WTC11 (cell line): ENCODE measurements at regions not wholly inside any gene's neighbourhood (a gene's known extent, or its start where the extent isn't known, plus 50 kb on each side); places are given as distances from the start of the nearest gene placed in this dataset.

Source experiments
- ATAC-seq: fragments of 200-7000 bp; cut with Tn5 transposase; 2 replicates; pipeline ENCODE4 v1.10.0; 2021; ENCODE audit warnings: mild to moderate bottlenecking, moderate library complexity
- CTCF ChIA-PET: fragments of 300-600 bp; sonication (Branson Sonifier 250); formaldehyde crosslinking; loops from one replicate; lab custom pipeline; 2021; ENCODE audit warnings: antibody characterized with exemption; lab: Charles Lee
- POLR2A ChIA-PET: fragments of 350-600 bp; sonication (Branson Sonifier 250); formaldehyde crosslinking; loops from one replicate; lab custom pipeline; 2021; ENCODE audit warnings: antibody characterized with exemption; lab: Charles Lee
- DNase-seq: peaks from one replicate; pipeline ENCODE4 v3.0.0; 2021; ENCODE audit warnings: low spot score
- H3K27ac Mint-ChIP-seq: 2 replicates; pipeline ENCODE4 v1.8.0; 2021; ENCODE audit warnings: mixed read lengths
- H3K27me3 Mint-ChIP-seq: 2 replicates; pipeline ENCODE4 v1.8.0; 2021; ENCODE audit warnings: low read depth, mild to moderate bottlenecking, moderate library complexity, mixed read lengths
- H3K36me3 Mint-ChIP-seq: 2 replicates; pipeline ENCODE4 v1.8.0; 2021; ENCODE audit warnings: mixed read lengths
- H3K4me1 Mint-ChIP-seq: 2 replicates; pipeline ENCODE4 v1.8.0; 2022; ENCODE audit warnings: mixed read lengths
- H3K4me3 Mint-ChIP-seq: 2 replicates; pipeline ENCODE4 v1.8.0; 2021; ENCODE audit warnings: mild to moderate bottlenecking, moderate library complexity, mixed read lengths
- H3K9me3 Mint-ChIP-seq: 2 replicates; pipeline ENCODE4 v1.8.0; 2021; ENCODE audit warnings: mixed read lengths
- CBFB ChIP-seq: sonication (generic); formaldehyde crosslinking; IDR thresholded peaks from 2 replicates; pipeline ENCODE4 v1.8.1; 2022; ENCODE audit warnings: mild to moderate bottlenecking, low read depth, missing genetic modification reagents
- CREB1 ChIP-seq: sonication (generic); formaldehyde crosslinking; IDR thresholded peaks from 2 replicates; pipeline ENCODE4 v1.8.0; 2023; ENCODE audit warnings: mild to moderate bottlenecking, missing genetic modification reagents
- E2F4 ChIP-seq: sonication (generic); formaldehyde crosslinking; IDR thresholded peaks from 2 replicates; pipeline ENCODE4 v1.8.1; 2022; ENCODE audit warnings: low read depth, mild to moderate bottlenecking, moderate library complexity, missing genetic modification reagents, borderline replicate concordance
- ETV6 ChIP-seq: sonication (generic); formaldehyde crosslinking; IDR thresholded peaks from 2 replicates; pipeline ENCODE4 v1.8.1; 2022; ENCODE audit warnings: mild to moderate bottlenecking, missing genetic modification reagents
- GABPB1 ChIP-seq: sonication (generic); formaldehyde crosslinking; IDR thresholded peaks from 2 replicates; pipeline ENCODE4 v1.8.1; 2023; ENCODE audit warnings: mild to moderate bottlenecking, missing genetic modification reagents
- JAZF1 ChIP-seq: fragments of 250-450 bp; sonication (Bioruptor Pico); IDR thresholded peaks from 2 replicates; pipeline ENCODE4 v1.9.0; 2021; ENCODE audit warnings: moderate library complexity, mild to moderate bottlenecking, inconsistent platforms
- MAX ChIP-seq: sonication (generic); formaldehyde crosslinking; IDR thresholded peaks from 2 replicates; pipeline ENCODE4 v1.8.0; 2022; ENCODE audit warnings: mild to moderate bottlenecking, missing genetic modification reagents
- MYBL2 ChIP-seq: sonication (generic); formaldehyde crosslinking; IDR thresholded peaks from 2 replicates; pipeline ENCODE4 v1.8.1; 2023; ENCODE audit warnings: mild to moderate bottlenecking, moderate library complexity, missing genetic modification reagents
- PRRX2 ChIP-seq: fragments of 250-450 bp; sonication (Bioruptor Pico); IDR thresholded peaks from 2 replicates; pipeline ENCODE4 v1.8.0; 2021; ENCODE audit warnings: mild to moderate bottlenecking
- TP53 ChIP-seq: sonication (generic); formaldehyde crosslinking; IDR thresholded peaks from 2 replicates; pipeline ENCODE4 v1.8.1; 2023; ENCODE audit warnings: mild to moderate bottlenecking, missing genetic modification reagents
- USF1 ChIP-seq: sonication (generic); formaldehyde crosslinking; IDR thresholded peaks from 2 replicates; pipeline ENCODE4 v1.8.0; 2022; ENCODE audit warnings: mild to moderate bottlenecking, missing genetic modification reagents
- ZBTB21 ChIP-seq: sonication (generic); formaldehyde crosslinking; IDR thresholded peaks from 2 replicates; pipeline ENCODE4 v1.8.1; 2023; ENCODE audit warnings: mild to moderate bottlenecking, missing genetic modification reagents, borderline replicate concordance
- ZMAT4 ChIP-seq: fragments of 250-450 bp; sonication (Bioruptor Pico); IDR thresholded peaks from 2 replicates; pipeline ENCODE4 v1.9.0; 2021; ENCODE audit warnings: mild to moderate bottlenecking
- ZNF281 ChIP-seq: sonication (generic); formaldehyde crosslinking; IDR thresholded peaks from 2 replicates; pipeline ENCODE4 v1.8.0; 2023; ENCODE audit warnings: mild to moderate bottlenecking, missing genetic modification reagents
- ZNF425 ChIP-seq: fragments of 250-450 bp; sonication (Bioruptor Pico); conservative IDR thresholded peaks from 2 replicates; pipeline ENCODE4 v1.9.0; 2021; ENCODE audit warnings: mild to moderate bottlenecking
- TF ChIP-seq, protein P1 (sequence below): fragments of 200-600 bp; IDR thresholded peaks from 2 replicates; pipeline ENCODE4 v1.8.0; 2022; ENCODE audit warnings: antibody characterized with exemption
- TF ChIP-seq, protein P2 (sequence below): fragments of 250-450 bp; sonication (Bioruptor Pico); IDR thresholded peaks from 2 replicates; pipeline ENCODE4 v1.9.0; 2021; ENCODE audit warnings: moderate library complexity, mild to moderate bottlenecking, inconsistent platforms, borderline replicate concordance
- TF ChIP-seq, protein P3 (sequence below): fragments of 250-450 bp; sonication (Bioruptor Pico); IDR thresholded peaks from 2 replicates; pipeline ENCODE4 v1.9.0; 2021; ENCODE audit warnings: mild to moderate bottlenecking

GRCh38 chr10:128713874-128714570 is 587.8 kb upstream of the MKI67 start:
- H3K4me1 Mint-ChIP-seq, result peaks cover 17% of the 10 kb centered on the region
- no peak for TF ChIP-seq ETV6 (CRISPR knock-in tag)
- TF ChIP-seq CBFB (CRISPR knock-in tag), result no peak
- no peak for TF ChIP-seq USF1 (CRISPR knock-in tag)
- TF ChIP-seq TP53 (CRISPR knock-in tag), result no peak
- no peak for TF ChIP-seq ZBTB21 (CRISPR knock-in tag)
- no peak for TF ChIP-seq E2F4 (CRISPR knock-in tag)
- TF ChIP-seq, protein P1, sequence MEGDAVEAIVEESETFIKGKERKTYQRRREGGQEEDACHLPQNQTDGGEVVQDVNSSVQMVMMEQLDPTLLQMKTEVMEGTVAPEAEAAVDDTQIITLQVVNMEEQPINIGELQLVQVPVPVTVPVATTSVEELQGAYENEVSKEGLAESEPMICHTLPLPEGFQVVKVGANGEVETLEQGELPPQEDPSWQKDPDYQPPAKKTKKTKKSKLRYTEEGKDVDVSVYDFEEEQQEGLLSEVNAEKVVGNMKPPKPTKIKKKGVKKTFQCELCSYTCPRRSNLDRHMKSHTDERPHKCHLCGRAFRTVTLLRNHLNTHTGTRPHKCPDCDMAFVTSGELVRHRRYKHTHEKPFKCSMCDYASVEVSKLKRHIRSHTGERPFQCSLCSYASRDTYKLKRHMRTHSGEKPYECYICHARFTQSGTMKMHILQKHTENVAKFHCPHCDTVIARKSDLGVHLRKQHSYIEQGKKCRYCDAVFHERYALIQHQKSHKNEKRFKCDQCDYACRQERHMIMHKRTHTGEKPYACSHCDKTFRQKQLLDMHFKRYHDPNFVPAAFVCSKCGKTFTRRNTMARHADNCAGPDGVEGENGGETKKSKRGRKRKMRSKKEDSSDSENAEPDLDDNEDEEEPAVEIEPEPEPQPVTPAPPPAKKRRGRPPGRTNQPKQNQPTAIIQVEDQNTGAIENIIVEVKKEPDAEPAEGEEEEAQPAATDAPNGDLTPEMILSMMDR, result no peak
- no peak for TF ChIP-seq PRRX2
- no peak for TF ChIP-seq ZMAT4 (CRISPR knock-in tag)
- TF ChIP-seq, protein P2, sequence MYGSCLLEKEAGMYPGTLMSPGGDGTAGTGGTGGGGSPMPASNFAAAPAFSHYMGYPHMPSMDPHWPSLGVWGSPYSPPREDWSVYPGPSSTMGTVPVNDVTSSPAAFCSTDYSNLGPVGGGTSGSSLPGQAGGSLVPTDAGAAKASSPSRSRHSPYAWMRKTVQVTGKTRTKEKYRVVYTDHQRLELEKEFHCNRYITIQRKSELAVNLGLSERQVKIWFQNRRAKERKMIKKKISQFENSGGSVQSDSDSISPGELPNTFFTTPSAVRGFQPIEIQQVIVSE (CRISPR knock-in tag), result no peak
- no peak for TF ChIP-seq MAX (CRISPR knock-in tag)
- no peak for TF ChIP-seq MYBL2 (CRISPR knock-in tag)
- no peak for TF ChIP-seq ZNF281
- no peak for TF ChIP-seq JAZF1
- H3K4me3 Mint-ChIP-seq, result no peak overlapping the region
- DNase-seq, result no peak
- no peak overlapping the region for H3K27ac Mint-ChIP-seq
- no peaks in the 10 kb centered on the region for H3K27me3 Mint-ChIP-seq
- H3K36me3 Mint-ChIP-seq, result no peaks in the 10 kb centered on the region
- CTCF ChIA-PET, result interaction anchor here (1.6 kb wide), 1 partner anchor 10 kb away, joined by 4 read pairs; no protein-coding TSS in a partner anchor
- peaks cover 8% of the 10 kb centered on the region; the same call in 1 of the 2 replicates for H3K9me3 Mint-ChIP-seq
- ATAC-seq, result no peak
- POLR2A ChIA-PET, result no interaction called here

- ChIA-PET POLR2A (no interaction called here), CTCF (interaction anchor here (1.6 kb wide), 1 partner anchor 9 kb away, joined by 4 read pairs; no protein-coding TSS in a partner anchor)
- peaks cover 11% of the 10 kb centered on the region for H3K4me1 Mint-ChIP-seq
- H3K36me3 Mint-ChIP-seq, result no peaks in the 10 kb centered on the region
- H3K9me3 Mint-ChIP-seq, result peaks cover 8% of the 10 kb centered on the region; the same call in 1 of the 2 replicates
- DNase-seq (no peak), ATAC-seq (no peak)
- no peak overlapping the region for H3K4me3 Mint-ChIP-seq
- H3K27ac Mint-ChIP-seq, result no peak overlapping the region
- H3K27me3 Mint-ChIP-seq, result no peaks in the 10 kb centered on the region
- TF ChIP-seq ZNF425 (CRISPR knock-in tag) (no peak), CREB1 (CRISPR knock-in tag) (no peak), CBFB (CRISPR knock-in tag) (no peak), GABPB1 (CRISPR knock-in tag) (no peak)
- TF ChIP-seq, protein P3, sequence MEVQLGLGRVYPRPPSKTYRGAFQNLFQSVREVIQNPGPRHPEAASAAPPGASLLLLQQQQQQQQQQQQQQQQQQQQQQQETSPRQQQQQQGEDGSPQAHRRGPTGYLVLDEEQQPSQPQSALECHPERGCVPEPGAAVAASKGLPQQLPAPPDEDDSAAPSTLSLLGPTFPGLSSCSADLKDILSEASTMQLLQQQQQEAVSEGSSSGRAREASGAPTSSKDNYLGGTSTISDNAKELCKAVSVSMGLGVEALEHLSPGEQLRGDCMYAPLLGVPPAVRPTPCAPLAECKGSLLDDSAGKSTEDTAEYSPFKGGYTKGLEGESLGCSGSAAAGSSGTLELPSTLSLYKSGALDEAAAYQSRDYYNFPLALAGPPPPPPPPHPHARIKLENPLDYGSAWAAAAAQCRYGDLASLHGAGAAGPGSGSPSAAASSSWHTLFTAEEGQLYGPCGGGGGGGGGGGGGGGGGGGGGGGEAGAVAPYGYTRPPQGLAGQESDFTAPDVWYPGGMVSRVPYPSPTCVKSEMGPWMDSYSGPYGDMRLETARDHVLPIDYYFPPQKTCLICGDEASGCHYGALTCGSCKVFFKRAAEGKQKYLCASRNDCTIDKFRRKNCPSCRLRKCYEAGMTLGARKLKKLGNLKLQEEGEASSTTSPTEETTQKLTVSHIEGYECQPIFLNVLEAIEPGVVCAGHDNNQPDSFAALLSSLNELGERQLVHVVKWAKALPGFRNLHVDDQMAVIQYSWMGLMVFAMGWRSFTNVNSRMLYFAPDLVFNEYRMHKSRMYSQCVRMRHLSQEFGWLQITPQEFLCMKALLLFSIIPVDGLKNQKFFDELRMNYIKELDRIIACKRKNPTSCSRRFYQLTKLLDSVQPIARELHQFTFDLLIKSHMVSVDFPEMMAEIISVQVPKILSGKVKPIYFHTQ (CRISPR knock-in tag), result no peak
Observed at GRCh38 chr10:128714644-128715415, 588.6 kb upstream of the MKI67 start.
